ENCODE measurements at regions not wholly inside any gene's neighbourhood (a gene's known extent, or its start where the extent isn't known, plus 50 kb on each side); places are given as distances from the start of the nearest gene placed in this dataset.

DNA sequence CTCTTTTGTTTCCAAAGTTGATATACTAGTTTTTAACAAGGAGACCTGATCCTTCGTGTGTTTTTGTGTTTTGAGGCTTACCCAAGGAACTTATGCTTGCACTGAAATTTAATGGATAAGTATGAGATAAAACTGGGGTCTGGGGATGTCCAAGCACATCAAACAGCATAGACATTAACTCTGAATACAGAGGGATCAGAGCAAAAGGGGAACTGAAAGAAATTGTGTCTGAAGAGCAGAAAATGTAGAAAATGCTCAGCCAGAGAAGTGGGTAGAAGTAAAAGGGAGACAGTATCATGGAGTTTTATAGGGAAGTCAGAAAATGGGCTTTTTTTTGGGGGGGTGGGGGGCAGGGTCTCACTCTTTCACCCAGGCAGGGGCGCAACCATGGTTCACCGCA, 695.4 kb downstream of the ARAP2 start:
- no peak for DNase-seq

DNA sequence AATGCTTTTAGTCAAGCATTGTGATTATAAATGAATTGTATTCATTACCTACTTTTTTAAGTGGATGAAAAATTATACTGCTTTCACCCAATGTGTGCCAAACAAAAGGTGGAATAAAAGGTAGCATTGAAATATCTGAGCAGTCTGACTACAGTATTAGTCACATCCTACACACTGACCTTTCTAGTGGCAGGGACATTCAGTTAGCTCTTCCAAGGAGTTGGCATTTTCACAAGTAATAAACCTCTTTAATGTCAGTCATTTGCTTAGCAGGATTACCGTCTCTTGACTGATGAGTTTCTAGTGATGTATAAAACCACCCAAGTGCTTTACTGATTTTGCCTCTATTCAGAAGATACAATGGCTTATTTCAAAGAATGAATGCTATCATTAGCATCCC, 687.9 kb downstream of the ARAP2 start:
- DNase-seq = no peak

GRCh38 chr4:35559559-35560365, 684.6 kb downstream of the ARAP2 start:
- DNase-seq = no peak

DNA sequence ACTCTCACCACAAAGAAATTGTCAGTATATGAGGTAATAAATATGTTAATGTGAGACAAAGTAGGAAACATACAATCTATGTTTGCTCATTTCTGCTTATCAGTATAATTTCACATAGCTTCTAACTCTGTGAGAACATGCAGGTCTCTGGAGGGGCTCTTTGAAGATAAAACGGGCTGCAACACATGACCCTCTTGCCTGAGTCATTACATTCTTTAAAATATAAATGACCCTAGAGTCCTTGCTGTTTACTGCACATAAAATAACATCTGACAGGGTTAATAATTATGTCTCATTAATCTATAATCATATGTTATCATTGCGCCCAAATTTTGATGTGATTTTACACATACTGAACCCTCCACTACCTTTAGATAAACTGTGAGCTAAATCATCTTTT, 681.5 kb downstream of the ARAP2 start:
- no peak for DNase-seq

- DNase-seq = no peak
Observed at GRCh38 chr4:35565640-35566039, 678.7 kb downstream of the ARAP2 start.

GRCh38 chr4:35591035-35591434, 653.3 kb downstream of the ARAP2 start:
- DNase-seq = no peak

GRCh38 chr4:35604252-35604651, 640.1 kb downstream of the ARAP2 start:
- DNase-seq = no peak

DNA sequence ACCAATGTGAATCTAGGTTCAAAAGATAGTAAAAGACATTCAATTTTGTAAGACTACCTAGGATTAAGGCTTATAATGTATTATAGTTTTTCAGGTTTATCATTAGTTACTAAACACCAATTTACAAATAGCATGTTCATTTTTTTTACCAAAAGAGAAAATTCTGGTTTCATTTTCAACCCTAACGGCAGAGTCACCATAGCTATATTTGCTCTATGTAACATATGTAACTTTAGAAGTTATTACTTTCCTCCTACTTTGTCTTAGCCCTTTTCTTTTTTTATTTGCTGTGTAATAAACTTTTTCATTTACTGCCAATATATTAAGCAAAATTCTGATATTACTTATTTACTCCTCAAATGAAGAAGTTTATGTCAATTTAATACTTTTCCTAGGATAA, 639.6 kb downstream of the ARAP2 start:
- no peak for DNase-seq

- no peak for DNase-seq
Observed at GRCh38 chr4:35608205-35608604, 636.1 kb downstream of the ARAP2 start.

DNA sequence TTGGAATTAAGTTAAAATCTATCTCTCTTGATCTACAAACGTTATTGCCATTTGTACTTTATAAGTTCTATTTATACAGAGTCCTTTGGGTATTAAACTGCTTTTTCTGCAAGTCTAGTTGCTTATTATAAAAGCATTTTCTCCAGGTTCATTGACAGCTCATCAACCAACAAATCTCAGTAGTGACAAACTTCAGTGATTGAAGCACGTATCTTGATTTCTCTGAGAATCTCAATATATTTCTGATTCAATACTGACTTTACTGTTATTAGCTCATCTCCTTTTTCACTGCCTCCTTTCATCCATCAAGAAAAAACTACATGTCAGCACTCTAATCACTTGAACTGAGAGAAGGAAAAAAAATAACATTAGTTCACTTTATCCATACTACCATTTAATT, 630.2 kb downstream of the ARAP2 start:
- no peak for DNase-seq

DNA sequence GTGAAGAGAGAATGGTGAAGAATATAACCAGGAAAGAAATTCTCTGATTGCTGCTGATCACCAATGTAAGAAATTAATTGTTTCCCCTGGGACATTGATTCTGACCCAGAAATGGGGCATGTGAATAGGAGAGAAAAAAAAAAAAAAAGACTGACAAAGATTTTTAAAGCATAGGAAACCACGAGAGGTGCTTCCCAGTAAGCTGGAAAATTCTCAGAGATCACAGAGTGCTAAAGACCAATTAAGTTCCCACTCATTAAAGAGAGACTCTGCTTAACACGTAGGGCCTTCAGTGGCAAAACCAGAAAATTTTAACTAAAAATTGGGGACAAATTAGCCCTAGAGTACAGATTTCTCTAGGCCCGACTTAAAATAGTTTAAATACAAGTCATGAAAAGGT, 604.4 kb downstream of the ARAP2 start:
- no peak for DNase-seq

DNA sequence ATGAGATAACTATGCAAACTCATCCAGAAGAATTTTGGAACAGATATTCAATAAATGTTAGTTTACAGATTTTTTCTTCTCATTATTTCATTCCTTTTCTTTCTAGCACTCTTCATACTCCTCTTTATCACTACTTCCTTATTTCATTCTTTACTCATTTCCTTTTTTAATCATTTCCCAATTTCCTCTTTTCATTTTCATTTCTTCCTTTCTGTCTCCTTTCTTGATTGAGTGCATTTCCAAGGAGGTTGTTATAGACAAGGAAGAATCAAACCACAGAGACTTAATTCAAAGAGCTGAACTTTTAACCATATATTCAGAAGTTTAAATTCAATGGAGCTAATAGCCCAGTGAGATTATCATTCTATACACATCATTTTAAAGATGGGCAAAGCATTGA, 600.7 kb downstream of the ARAP2 start:
- DNase-seq = no peak

- DNase-seq = no peak
Observed at GRCh38 chr4:35644591-35644990, 599.7 kb downstream of the ARAP2 start.

DNA sequence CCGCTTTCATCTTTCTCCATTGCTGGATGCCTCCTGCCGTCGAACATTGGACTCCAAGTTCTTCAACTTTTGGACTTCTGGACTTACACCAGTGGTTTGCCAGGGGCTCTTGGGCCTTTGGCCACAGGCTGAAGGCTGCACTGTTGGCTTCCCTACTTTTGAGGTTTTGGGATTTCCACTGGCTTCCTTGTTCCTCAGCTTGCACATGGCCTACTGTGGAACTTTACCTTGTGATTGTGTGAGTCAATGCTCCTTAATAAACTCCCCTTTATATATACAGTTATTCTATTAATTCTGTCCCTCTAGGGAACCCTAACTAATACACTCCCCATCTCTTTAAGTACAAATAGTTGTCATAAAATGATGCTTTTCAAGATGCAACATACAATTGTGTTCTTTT, 595.3 kb downstream of the ARAP2 start:
- no peak for DNase-seq

- no peak for DNase-seq
Observed at GRCh38 chr4:35649778-35650177, 594.5 kb downstream of the ARAP2 start.

GRCh38 chr4:35652197-35652596, 592.1 kb downstream of the ARAP2 start:
- no peak for DNase-seq

- DNase-seq = no peak
Observed at GRCh38 chr4:35653451-35653850, 590.9 kb downstream of the ARAP2 start.

DNA sequence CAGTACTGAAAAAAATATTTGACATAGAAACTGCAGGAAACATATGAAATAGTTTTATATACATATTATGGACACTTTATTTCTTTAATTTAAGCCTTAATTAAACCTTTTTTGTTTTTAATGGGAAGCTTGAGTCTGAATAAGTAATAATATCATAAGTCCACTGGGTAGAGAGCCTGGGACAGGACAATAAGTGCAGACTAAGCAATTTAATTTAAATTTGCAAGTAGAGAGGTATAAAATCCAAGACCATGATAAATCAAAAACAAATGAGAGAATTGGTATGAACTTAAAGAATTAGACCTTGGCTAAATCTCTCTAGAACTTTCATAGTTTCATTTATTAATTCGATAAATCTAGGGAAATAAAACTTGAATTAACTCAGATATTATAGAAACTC, 571.2 kb downstream of the ARAP2 start:
- DNase-seq = no peak

GRCh38 chr4:35684755-35685154, 559.6 kb downstream of the ARAP2 start:
- DNase-seq = no peak

- DNase-seq = no peak
Observed at GRCh38 chr4:35689870-35690269, 554.4 kb downstream of the ARAP2 start.

DNA sequence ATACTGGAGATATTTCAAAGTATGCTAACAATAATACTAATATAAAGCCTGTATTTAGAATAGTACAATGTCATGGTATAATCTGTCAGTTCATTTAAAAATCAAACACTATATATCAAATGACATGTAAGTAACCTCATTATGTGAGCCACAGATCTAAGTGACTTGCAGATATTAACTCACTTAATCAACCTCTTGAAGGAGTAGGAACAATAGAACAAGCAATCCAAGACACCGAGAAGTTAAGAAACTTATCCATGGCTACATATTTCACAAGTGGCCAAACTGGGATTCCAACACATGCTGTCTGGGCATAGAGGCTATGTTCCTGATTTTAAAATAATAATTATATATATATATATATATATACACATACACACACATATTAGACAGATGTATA, 554.0 kb downstream of the ARAP2 start:
- DNase-seq = no peak

GRCh38 chr4:35695003-35695402, 549.3 kb downstream of the ARAP2 start:
- no peak for DNase-seq

DNA sequence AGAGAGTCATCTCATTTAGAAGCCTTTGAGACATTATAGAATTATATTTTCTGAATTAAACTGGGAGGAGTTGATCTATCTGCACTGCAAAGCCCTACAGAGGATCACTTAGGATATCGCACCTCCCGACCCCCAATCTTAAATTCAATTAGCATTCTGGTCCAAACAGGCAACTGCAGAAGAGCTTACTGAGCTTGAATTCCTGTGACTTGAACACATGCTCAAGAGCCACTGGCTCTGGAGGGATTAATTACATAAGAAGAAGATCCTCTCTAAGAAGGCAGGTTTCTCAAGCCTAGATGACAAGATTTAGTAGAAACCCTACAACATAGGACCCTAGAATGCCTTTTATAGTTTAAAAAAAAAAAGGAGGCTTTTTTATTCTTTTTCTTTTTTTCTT, 548.9 kb downstream of the ARAP2 start:
- DNase-seq = no peak

- no peak for DNase-seq
Observed at GRCh38 chr4:35697210-35697736, 547.0 kb downstream of the ARAP2 start.
